ENCODE measurements at regions not wholly inside any gene's neighbourhood (a gene's known extent, or its start where the extent isn't known, plus 50 kb on each side); places are given as distances from the start of the nearest gene placed in this dataset.
A peak's percentile ranks its signal among the peaks of the same experiment; 100 is the strongest.
"Not testable (repeated sequence)": the region's sequence is repeated elsewhere in the genome, so short reads cannot be mapped to it uniquely, and the experiment has no call there.

GRCh38 chr1:165147799-165148198 lies 208.7 kb downstream of the LMX1A start:
- DNase-seq (ENCODE audit: low read depth in 2 of 3, low spot score in 1 of 3): no peak

- DNase-seq (ENCODE audit: low read depth in 2 of 3, low spot score in 1 of 3): peak in 2 of 3 donors; percentile 5 to 27
These were observed 211.6 kb downstream of the LMX1A start for GRCh38 chr1:165144757-165145397.

GRCh38 chr1:165143437-165144065 lies 213.0 kb downstream of the LMX1A start:
- DNase-seq (ENCODE audit: low read depth in 2 of 3, low spot score in 1 of 3): peak in 2 of 3 donors; percentile 11 to 20

GRCh38 chr1:165138960-165139359 lies 217.6 kb downstream of the LMX1A start:
- no peak for DNase-seq (ENCODE audit: low read depth in 2 of 3, low spot score in 1 of 3)

GRCh38 chr1:165137551-165138316 lies 218.8 kb downstream of the LMX1A start:
- DNase-seq (ENCODE audit: low read depth in 2 of 3, low spot score in 1 of 3): no peak

- no peak for DNase-seq (ENCODE audit: low read depth in 2 of 3, low spot score in 1 of 3)
These were observed 222.1 kb downstream of the LMX1A start for GRCh38 chr1:165134431-165134830.

GRCh38 chr1:165129568-165130164 lies 226.8 kb downstream of the LMX1A start:
- peak; percentile 5 to 20 (median 10) for DNase-seq (ENCODE audit: low read depth in 2 of 3, low spot score in 1 of 3)

- no peak for DNase-seq (ENCODE audit: low read depth in 2 of 3, low spot score in 1 of 3)
These were observed 231.7 kb downstream of the LMX1A start for GRCh38 chr1:165124772-165125171.

GRCh38 chr1:165119086-165119485 lies 237.4 kb downstream of the LMX1A start:
- DNase-seq (ENCODE audit: low read depth in 2 of 3, low spot score in 1 of 3): no peak

- DNase-seq (ENCODE audit: low read depth in 2 of 3, low spot score in 1 of 3): no peak
These were observed 239.0 kb downstream of the LMX1A start for GRCh38 chr1:165117482-165117881.

- DNase-seq (ENCODE audit: low read depth in 2 of 3, low spot score in 1 of 3): no peak
These were observed 239.8 kb downstream of the LMX1A start for GRCh38 chr1:165116732-165117131.

GRCh38 chr1:165116171-165116570 lies 240.3 kb downstream of the LMX1A start:
- no peak for DNase-seq (ENCODE audit: low read depth in 2 of 3, low spot score in 1 of 3)

- no peak for DNase-seq (ENCODE audit: low read depth in 2 of 3, low spot score in 1 of 3)
These were observed 241.6 kb downstream of the LMX1A start for GRCh38 chr1:165114889-165115285.

GRCh38 chr1:165114022-165114888 lies 242.3 kb downstream of the LMX1A start:
- DNase-seq (ENCODE audit: low read depth in 2 of 3, low spot score in 1 of 3): peak in 2 of 3 donors; percentile 1 to 6

- DNase-seq (ENCODE audit: low read depth in 2 of 3, low spot score in 1 of 3): no peak
These were observed 244.3 kb downstream of the LMX1A start for GRCh38 chr1:165112260-165112659.

GRCh38 chr1:165109013-165109412 lies 247.5 kb downstream of the LMX1A start:
- no peak for DNase-seq (ENCODE audit: low read depth in 2 of 3, low spot score in 1 of 3)

GRCh38 chr1:165092542-165093162 lies 263.9 kb downstream of the LMX1A start:
- DNase-seq (ENCODE audit: low read depth in 2 of 3, low spot score in 1 of 3): not testable (repeated sequence)

- DNase-seq (ENCODE audit: low read depth in 2 of 3, low spot score in 1 of 3): no peak
These were observed 276.1 kb downstream of the LMX1A start for GRCh38 chr1:165080253-165080896.

- no peak for DNase-seq (ENCODE audit: low read depth in 2 of 3, low spot score in 1 of 3)
These were observed 278.1 kb downstream of the LMX1A start for GRCh38 chr1:165078391-165078790.

Data from stimulated activated CD4-positive, alpha-beta T cell treated with anti-CD3 and anti-CD28 coated beads, Interleukin-12 subunit alpha, Interleukin-12 subunit beta, amount 100 ng/mL, for 48 hours (primary cell).